ENCODE measurements at regions not wholly inside any gene's neighbourhood (a gene's known extent, or its start where the extent isn't known, plus 50 kb on each side); places are given as distances from the start of the nearest gene placed in this dataset.

- no peaks in the 10 kb centered on the region for H3K9me3 ChIP-seq (ENCODE audit: insufficient read depth, low read depth, low read length)
- no peak overlapping the region for H3K27ac ChIP-seq (ENCODE audit: low read depth, low read length)
- no peaks in the 10 kb centered on the region for H4K20me1 ChIP-seq (ENCODE audit: insufficient read depth, low read length)
- H3K9ac ChIP-seq (ENCODE audit: low read length) = no peak overlapping the region
- H3K9me3 Mint-ChIP-seq (ENCODE audit: unreplicated experiment) = no peaks in the 10 kb centered on the region
- no peak overlapping the region for H3K4me3 Mint-ChIP-seq (ENCODE audit: unreplicated experiment)
- H2AFZ ChIP-seq (ENCODE audit: low read depth, low read length) = no peak overlapping the region
- H3K36me3 Mint-ChIP-seq (ENCODE audit: low read depth, unreplicated experiment) = no peaks in the 10 kb centered on the region
- no peak for TF ChIP-seq CTCF (IDR thresholded peaks at IDR 0.05; ENCODE audit: insufficient read depth, low read depth, low read length)
- no peak for TF ChIP-seq EZH2 (IDR thresholded peaks at IDR 0.05; ENCODE audit: insufficient read depth, low read length)
- H3K4me2 ChIP-seq (ENCODE audit: low read length) = no peak overlapping the region
- H3K36me3 ChIP-seq (ENCODE audit: insufficient read depth, low read length) = no peaks in the 10 kb centered on the region
- no peaks in the 10 kb centered on the region for H3K27me3 ChIP-seq (ENCODE audit: insufficient read depth, low read length)
- no peaks in the 10 kb centered on the region for H3K4me1 Mint-ChIP-seq (ENCODE audit: low read depth, unreplicated experiment)
- no peak overlapping the region for H3K4me3 ChIP-seq (ENCODE audit: insufficient read depth, low read depth, low read length)
- no peak overlapping the region for H3K27ac Mint-ChIP-seq (ENCODE audit: unreplicated experiment)
- DNase-seq (ENCODE audit: low read depth) (no peak), FAIRE-seq (no peak)
- H3K79me2 ChIP-seq (ENCODE audit: insufficient read depth, low read length) = no peaks in the 10 kb centered on the region
- no peaks in the 10 kb centered on the region for H3K4me1 ChIP-seq (ENCODE audit: insufficient read depth, low read length)
- peaks cover 2% of the 10 kb centered on the region for H3K27me3 Mint-ChIP-seq (ENCODE audit: low read depth, unreplicated experiment)
These were observed 378.1 kb downstream of the GABRB3 start for GRCh38 chr15:26394801-26395200.

- no peak overlapping the region for H3K27ac Mint-ChIP-seq (ENCODE audit: unreplicated experiment)
- Histone ChIP-seq H3K4me1 (ENCODE audit: insufficient read depth, low read length) (no peaks in the 10 kb centered on the region), H3K27ac (ENCODE audit: low read depth, low read length) (no peak overlapping the region)
These were observed 379.9 kb downstream of the GABRB3 start for GRCh38 chr15:26392956-26393355.

More at GRCh38 chr15:26392956-26393355, 379.9 kb downstream of the GABRB3 start:
- H3K9me3 Mint-ChIP-seq (ENCODE audit: unreplicated experiment) = no peaks in the 10 kb centered on the region
- FAIRE-seq = no peak
- no peaks in the 10 kb centered on the region for H3K27me3 ChIP-seq (ENCODE audit: insufficient read depth, low read length)
- H3K9ac ChIP-seq (ENCODE audit: low read length) = no peak overlapping the region
- no peak overlapping the region for H3K4me2 ChIP-seq (ENCODE audit: low read length)
- H4K20me1 ChIP-seq (ENCODE audit: insufficient read depth, low read length) = no peaks in the 10 kb centered on the region
- peaks cover 8% of the 10 kb centered on the region for H3K9me3 ChIP-seq (ENCODE audit: insufficient read depth, low read depth, low read length)
- TF ChIP-seq EZH2 (IDR thresholded peaks at IDR 0.05; ENCODE audit: insufficient read depth, low read length) = no peak
- TF ChIP-seq CTCF (IDR thresholded peaks at IDR 0.05; ENCODE audit: insufficient read depth, low read depth, low read length) = no peak
- no peak for DNase-seq (ENCODE audit: low read depth)
- no peak overlapping the region for H2AFZ ChIP-seq (ENCODE audit: low read depth, low read length)
- no peaks in the 10 kb centered on the region for H3K79me2 ChIP-seq (ENCODE audit: insufficient read depth, low read length)
- peaks cover 7% of the 10 kb centered on the region for H3K27me3 Mint-ChIP-seq (ENCODE audit: low read depth, unreplicated experiment)
- H3K4me1 Mint-ChIP-seq (ENCODE audit: low read depth, unreplicated experiment) = no peaks in the 10 kb centered on the region
- H3K36me3 ChIP-seq (ENCODE audit: insufficient read depth, low read length) = no peaks in the 10 kb centered on the region
- no peak overlapping the region for H3K4me3 ChIP-seq (ENCODE audit: insufficient read depth, low read depth, low read length)
- H3K36me3 Mint-ChIP-seq (ENCODE audit: low read depth, unreplicated experiment) = no peaks in the 10 kb centered on the region
- H3K4me3 Mint-ChIP-seq (ENCODE audit: unreplicated experiment) = no peak overlapping the region

Measured in astrocyte (in vitro differentiated cells and primary cell).